ENCODE measurements at regions not wholly inside any gene's neighbourhood (a gene's known extent, or its start where the extent isn't known, plus 50 kb on each side); places are given as distances from the start of the nearest gene placed in this dataset.

GRCh38 chr19:31515931-31516330, 166.7 kb upstream of the TSHZ3 start:
- no peak overlapping the region for H3K4me3 ChIP-seq (ENCODE audit: low read length)
- no peak for DNase-seq (ENCODE audit: low read depth)
- no peak for TF ChIP-seq CTCF (IDR thresholded peaks at IDR 0.05; ENCODE audit: insufficient read depth, low read depth, low read length, missing control alignments)

GRCh38 chr19:31516756-31517155, 167.5 kb upstream of the TSHZ3 start:
- DNase-seq (ENCODE audit: low read depth), result no peak
- no peak overlapping the region for H3K4me3 ChIP-seq (ENCODE audit: low read length)
- no peak for TF ChIP-seq CTCF (IDR thresholded peaks at IDR 0.05; ENCODE audit: insufficient read depth, low read depth, low read length, missing control alignments)

- H3K4me3 ChIP-seq (ENCODE audit: low read length), result no peak overlapping the region
- DNase-seq (ENCODE audit: low read depth), result no peak
- TF ChIP-seq CTCF (IDR thresholded peaks at IDR 0.05; ENCODE audit: insufficient read depth, low read depth, low read length, missing control alignments), result no peak
Observed at GRCh38 chr19:31517224-31518180, 168.3 kb upstream of the TSHZ3 start.

- DNase-seq (ENCODE audit: low read depth), result no peak
- TF ChIP-seq CTCF (IDR thresholded peaks at IDR 0.05; ENCODE audit: insufficient read depth, low read depth, low read length, missing control alignments), result no peak
- no peak overlapping the region for H3K4me3 ChIP-seq (ENCODE audit: low read length)
Observed at GRCh38 chr19:31518216-31519020, 169.2 kb upstream of the TSHZ3 start.

- no peak for DNase-seq (ENCODE audit: low read depth)
- TF ChIP-seq CTCF (IDR thresholded peaks at IDR 0.05; ENCODE audit: insufficient read depth, low read depth, low read length, missing control alignments), result no peak
Observed at GRCh38 chr19:31519256-31519655, 170.0 kb upstream of the TSHZ3 start.

GRCh38 chr19:31519908-31520307, 170.7 kb upstream of the TSHZ3 start:
- no peak for DNase-seq (ENCODE audit: low read depth)
- H3K4me3 ChIP-seq (ENCODE audit: low read length), result no peak overlapping the region
- no peak for TF ChIP-seq CTCF (IDR thresholded peaks at IDR 0.05; ENCODE audit: insufficient read depth, low read depth, low read length, missing control alignments)

More at GRCh38 chr19:31519256-31519655, 170.0 kb upstream of the TSHZ3 start:
- H3K4me3 ChIP-seq (ENCODE audit: low read length), result no peak overlapping the region

Measured in epithelial cell of esophagus (primary cell).